GM18519 (cell line): ENCODE measurements at regions not wholly inside any gene's neighbourhood (a gene's known extent, or its start where the extent isn't known, plus 50 kb on each side); places are given as distances from the start of the nearest gene placed in this dataset.

Experiments used
- ATAC-seq: cut with Tn5 transposase; IDR thresholded peaks from one replicate; pipeline ENCODE4 v1.9.1; 2021; ENCODE audit warnings: mild to moderate bottlenecking, moderate library complexity; ENCODE audit not compliant: unreplicated experiment, low FRiP score

GRCh38 chr13:68078874-68079273 is 848.7 kb upstream of the PCDH9 start:
- no peak for ATAC-seq

- ATAC-seq: no peak
Observed at GRCh38 chr13:68078469-68078868, 848.3 kb upstream of the PCDH9 start.

GRCh38 chr13:68076046-68076445 is 845.9 kb upstream of the PCDH9 start:
- ATAC-seq: no peak

- ATAC-seq: no peak
Observed at GRCh38 chr13:68066879-68067513, 836.9 kb upstream of the PCDH9 start.

GRCh38 chr13:68064001-68064770 is 834.0 kb upstream of the PCDH9 start:
- ATAC-seq: no peak

GRCh38 chr13:68063181-68063580 is 833.0 kb upstream of the PCDH9 start:
- no peak for ATAC-seq

- ATAC-seq: no peak
Observed at GRCh38 chr13:68057836-68058235, 827.7 kb upstream of the PCDH9 start.

- no peak for ATAC-seq
Observed at GRCh38 chr13:68056816-68057710, 826.9 kb upstream of the PCDH9 start.

GRCh38 chr13:68051910-68052309 is 821.8 kb upstream of the PCDH9 start:
- no peak for ATAC-seq

- ATAC-seq: no peak
Observed at GRCh38 chr13:68050761-68051160, 820.6 kb upstream of the PCDH9 start.

GRCh38 chr13:68048802-68049359 is 818.7 kb upstream of the PCDH9 start:
- no peak for ATAC-seq

- ATAC-seq: no peak
Observed at GRCh38 chr13:68047889-68048288, 817.8 kb upstream of the PCDH9 start.

GRCh38 chr13:68046903-68047302 is 816.8 kb upstream of the PCDH9 start:
- no peak for ATAC-seq

GRCh38 chr13:68030152-68030809 is 800.1 kb upstream of the PCDH9 start:
- no peak for ATAC-seq

- ATAC-seq: no peak
Observed at GRCh38 chr13:68028701-68029100, 798.6 kb upstream of the PCDH9 start.

- ATAC-seq: no peak
Observed at GRCh38 chr13:68027306-68027705, 797.2 kb upstream of the PCDH9 start.

GRCh38 chr13:68026077-68026476 is 795.9 kb upstream of the PCDH9 start:
- no peak for ATAC-seq

GRCh38 chr13:68025604-68026003 is 795.5 kb upstream of the PCDH9 start:
- no peak for ATAC-seq

GRCh38 chr13:68023838-68024581 is 793.9 kb upstream of the PCDH9 start:
- ATAC-seq: no peak

- ATAC-seq: no peak
Observed at GRCh38 chr13:68019901-68020300, 789.8 kb upstream of the PCDH9 start.
